HEK293 (cell line): ENCODE measurements at regions not wholly inside any gene's neighbourhood (a gene's known extent, or its start where the extent isn't known, plus 50 kb on each side); places are given as distances from the start of the nearest gene placed in this dataset.

Source experiments
- CTCF ChIA-PET: fragments of 350-600 bp; formaldehyde crosslinking; extraction: SDS; loops from one replicate; lab custom pipeline; 2021; ENCODE audit warnings: antibody characterized with exemption; lab: Yijun Ruan, JAX
- POLR2A ChIA-PET: fragments of 300-600 bp; formaldehyde crosslinking; extraction: SDS; loops from one replicate; lab custom pipeline; 2020; ENCODE audit warnings: antibody characterized with exemption, inconsistent platforms; lab: Yijun Ruan, JAX
- H3K27ac ChIP-seq: fragments of 200-500 bp; sonication (Bioruptor generic); 2 replicates; pipeline ENCODE4 v1.5.1; 2014; ENCODE audit warnings: low read depth, low read length, control low read depth, inconsistent platforms; ENCODE audit errors: extremely low read depth
- H3K36me3 ChIP-seq, 2 experiments: fragments of 200-500 bp in 1 of 2; sonication (Bioruptor generic) in 1 of 2; 1 replicate in 1 of 2; 2 replicates in 1 of 2; pipeline ENCODE4 v1.5.1; 2014 to 2017; ENCODE audit warnings: inconsistent platforms in 2 of 2, low read length in 2 of 2; ENCODE audit not compliant: control insufficient read depth in 2 of 2, insufficient read depth in 1 of 2
- H3K4me1 ChIP-seq: fragments of 200-500 bp; sonication (Bioruptor generic); 2 replicates; pipeline ENCODE4 v1.5.1; 2014; ENCODE audit warnings: mild to moderate bottlenecking, low read length, inconsistent platforms; ENCODE audit not compliant: control insufficient read depth, insufficient read depth
- H3K4me3 ChIP-seq: 2 replicates; pipeline ENCODE4 v1.5.1; 2011; ENCODE audit warnings: low read depth, mild to moderate bottlenecking, control low read depth, low read length, moderate library complexity
- H3K9me3 ChIP-seq: fragments of 200-500 bp; sonication (Bioruptor generic); 2 replicates; pipeline ENCODE4 v1.5.1; 2014; ENCODE audit warnings: low read depth, low read length, inconsistent platforms; ENCODE audit not compliant: control insufficient read depth, insufficient read depth
- BCL11B ChIP-seq: fragments of 450-650 bp; formaldehyde crosslinking; IDR thresholded peaks from 2 replicates; pipeline ENCODE4 v1.5.1; 2016; ENCODE audit warnings: low read depth, missing biosample characterization, missing genetic modification characterization
- CTCF ChIP-seq: fragments of 450-650 bp; formaldehyde crosslinking; IDR thresholded peaks from 2 replicates; pipeline ENCODE4 v1.5.1; 2016; ENCODE audit warnings: missing biosample characterization, missing genetic modification characterization
- HOXC10 ChIP-seq: sonication (generic); formaldehyde crosslinking; IDR thresholded peaks from 2 replicates; pipeline ENCODE4 v1.8.1; 2023; ENCODE audit warnings: mild to moderate bottlenecking, missing genetic modification reagents
- IKZF3 ChIP-seq: fragments of 450-650 bp; IDR thresholded peaks from 2 replicates; pipeline ENCODE4 v1.5.0; 2018; ENCODE audit warnings: missing biosample characterization, mild to moderate bottlenecking, missing genetic modification characterization, moderate library complexity
- INSM2 ChIP-seq: fragments of 450-650 bp; formaldehyde crosslinking; IDR thresholded peaks from 2 replicates; pipeline ENCODE4 v1.5.1; 2016; ENCODE audit warnings: missing biosample characterization, missing genetic modification characterization
- PBX3 ChIP-seq: sonication (generic); formaldehyde crosslinking; IDR thresholded peaks from 2 replicates; pipeline ENCODE4 v1.8.1; 2022; ENCODE audit warnings: mild to moderate bottlenecking, moderate library complexity, missing genetic modification reagents
- PRDM10 ChIP-seq: fragments of 450-650 bp; formaldehyde crosslinking; IDR thresholded peaks from 2 replicates; pipeline ENCODE4 v1.5.1; 2016; ENCODE audit warnings: missing biosample characterization, missing genetic modification characterization
- SCRT2 ChIP-seq: fragments of 450-650 bp; formaldehyde crosslinking; IDR thresholded peaks from 2 replicates; pipeline ENCODE4 v1.5.1; 2016; ENCODE audit warnings: missing biosample characterization, missing genetic modification characterization
- SP3 ChIP-seq: fragments of 450-650 bp; formaldehyde crosslinking; IDR thresholded peaks from 2 replicates; pipeline ENCODE4 v1.5.1; 2016; ENCODE audit warnings: missing biosample characterization, missing genetic modification characterization
- YY2 ChIP-seq: fragments of 450-650 bp; formaldehyde crosslinking; IDR thresholded peaks from 2 replicates; pipeline ENCODE4 v1.5.1; 2016; ENCODE audit warnings: missing biosample characterization, missing genetic modification characterization
- ZNF133 ChIP-seq: fragments of 450-650 bp; formaldehyde crosslinking; IDR thresholded peaks from 2 replicates; pipeline ENCODE4 v1.5.1; 2016; ENCODE audit warnings: missing biosample characterization, missing genetic modification characterization
- ZNF274 ChIP-seq, 2 experiments: fragments of 200-500 bp in 1 of 2; fragments of 450-650 bp in 1 of 2; sonication (Bioruptor generic) in 1 of 2; formaldehyde crosslinking in 1 of 2; IDR thresholded peaks; 2 replicates each; pipeline versions ENCODE4 v1.5.1 to v1.6.1; 2014 to 2016; ENCODE audit warnings: borderline replicate concordance in 1 of 2, inconsistent platforms in 1 of 2, low read length in 1 of 2, missing biosample characterization in 1 of 2, missing genetic modification characterization in 1 of 2
- ZNF350 ChIP-seq: fragments of 450-650 bp; formaldehyde crosslinking; IDR thresholded peaks from 2 replicates; pipeline ENCODE4 v1.5.0; 2017; ENCODE audit warnings: missing biosample characterization, mild to moderate bottlenecking, missing genetic modification characterization
- ZNF366 ChIP-seq: fragments of 450-650 bp; formaldehyde crosslinking; conservative IDR thresholded peaks from 2 replicates; pipeline ENCODE4 v1.5.1; 2016; ENCODE audit warnings: missing biosample characterization, missing genetic modification characterization
- ZNF391 ChIP-seq: fragments of 450-650 bp; formaldehyde crosslinking; IDR thresholded peaks from 2 replicates; pipeline ENCODE4 v1.5.1; 2016; ENCODE audit warnings: low read depth, missing biosample characterization, missing genetic modification characterization, borderline replicate concordance
- ZNF585B ChIP-seq: fragments of 450-650 bp; formaldehyde crosslinking; IDR thresholded peaks from 2 replicates; pipeline ENCODE4 v1.5.1; 2016; ENCODE audit warnings: missing biosample characterization, missing genetic modification characterization
- ZNF76 ChIP-seq: fragments of 450-650 bp; formaldehyde crosslinking; IDR thresholded peaks from 2 replicates; pipeline ENCODE4; 2016; ENCODE audit warnings: low read depth, missing biosample characterization, missing genetic modification characterization, borderline replicate concordance
- ZNF830 ChIP-seq: fragments of 450-650 bp; IDR thresholded peaks from 2 replicates; pipeline ENCODE4 v1.5.0; 2018; ENCODE audit warnings: missing biosample characterization, missing genetic modification characterization, low read depth, mild to moderate bottlenecking, moderate library complexity
- ZNF843 ChIP-seq: fragments of 450-650 bp; formaldehyde crosslinking; IDR thresholded peaks from 2 replicates; pipeline ENCODE4 v1.5.1; 2016; ENCODE audit warnings: missing biosample characterization, missing genetic modification characterization
- TF ChIP-seq, protein P1 (sequence below): fragments of 450-650 bp; IDR thresholded peaks from 2 replicates; pipeline ENCODE4 v1.5.1; 2018; ENCODE audit warnings: missing biosample characterization, missing genetic modification characterization

GRCh38 chr5:52481201-52481600, 306.5 kb upstream of the ITGA1 start:
- TF ChIP-seq ZNF133 (tag by site-specific recombination) = no peak
- no peak for TF ChIP-seq SP3 (tag by site-specific recombination)
- TF ChIP-seq BCL11B = no peak
- TF ChIP-seq SCRT2 (tag by site-specific recombination) = no peak
- Histone ChIP-seq H3K4me1 (no peaks in the 10 kb centered on the region), H3K36me3 (no peaks in the 10 kb centered on the region), H3K27ac (no peak overlapping the region), H3K9me3 (no peaks in the 10 kb centered on the region), H3K4me3 (no peak overlapping the region)
- ChIA-PET POLR2A (no interaction called here), CTCF (no interaction called here)

DNA sequence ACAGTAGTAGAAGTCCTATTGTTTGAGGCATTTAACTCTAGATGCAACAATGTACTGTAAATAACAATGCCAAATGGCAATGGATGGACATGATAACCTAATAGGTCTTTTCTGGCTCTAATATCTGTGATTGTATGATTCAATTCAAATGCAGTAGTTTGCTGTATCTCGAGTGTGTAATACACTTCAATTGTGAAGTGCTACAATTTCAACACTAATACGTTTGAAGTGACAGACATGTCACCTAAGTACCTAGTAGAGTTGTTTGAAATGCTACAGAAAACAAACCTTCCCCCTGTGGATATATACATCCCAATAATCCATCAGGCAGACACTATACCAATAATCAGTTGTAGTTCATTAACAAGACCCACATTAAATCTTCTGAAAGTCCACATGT, 305.9 kb upstream of the ITGA1 start:
- Histone ChIP-seq H3K4me1 (no peaks in the 10 kb centered on the region), H3K27ac (no peak overlapping the region), H3K4me3 (no peak overlapping the region), H3K9me3 (no peaks in the 10 kb centered on the region), H3K36me3 (no peaks in the 10 kb centered on the region)
- POLR2A ChIA-PET = no interaction called here
- CTCF ChIA-PET = no interaction called here
- no peak for TF ChIP-seq ZNF843 (tag by site-specific recombination)
- TF ChIP-seq INSM2 (tag by site-specific recombination) = no peak
- TF ChIP-seq PRDM10 (tag by site-specific recombination) = no peak
- TF ChIP-seq ZNF830 (tag by site-specific recombination) = no peak
- TF ChIP-seq ZNF366 (tag by site-specific recombination) = no peak
- no peak for TF ChIP-seq ZNF585B (tag by site-specific recombination)
- TF ChIP-seq HOXC10 (CRISPR knock-in tag) = no peak
- TF ChIP-seq IKZF3 (tag by site-specific recombination) = no peak
- TF ChIP-seq ZNF350 = no peak
- TF ChIP-seq, protein P1, sequence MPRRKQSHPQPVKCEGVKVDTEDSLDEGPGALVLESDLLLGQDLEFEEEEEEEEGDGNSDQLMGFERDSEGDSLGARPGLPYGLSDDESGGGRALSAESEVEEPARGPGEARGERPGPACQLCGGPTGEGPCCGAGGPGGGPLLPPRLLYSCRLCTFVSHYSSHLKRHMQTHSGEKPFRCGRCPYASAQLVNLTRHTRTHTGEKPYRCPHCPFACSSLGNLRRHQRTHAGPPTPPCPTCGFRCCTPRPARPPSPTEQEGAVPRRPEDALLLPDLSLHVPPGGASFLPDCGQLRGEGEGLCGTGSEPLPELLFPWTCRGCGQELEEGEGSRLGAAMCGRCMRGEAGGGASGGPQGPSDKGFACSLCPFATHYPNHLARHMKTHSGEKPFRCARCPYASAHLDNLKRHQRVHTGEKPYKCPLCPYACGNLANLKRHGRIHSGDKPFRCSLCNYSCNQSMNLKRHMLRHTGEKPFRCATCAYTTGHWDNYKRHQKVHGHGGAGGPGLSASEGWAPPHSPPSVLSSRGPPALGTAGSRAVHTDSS (tag by site-specific recombination) = no peak
- TF ChIP-seq ZNF391 (tag by site-specific recombination) = no peak

DNA sequence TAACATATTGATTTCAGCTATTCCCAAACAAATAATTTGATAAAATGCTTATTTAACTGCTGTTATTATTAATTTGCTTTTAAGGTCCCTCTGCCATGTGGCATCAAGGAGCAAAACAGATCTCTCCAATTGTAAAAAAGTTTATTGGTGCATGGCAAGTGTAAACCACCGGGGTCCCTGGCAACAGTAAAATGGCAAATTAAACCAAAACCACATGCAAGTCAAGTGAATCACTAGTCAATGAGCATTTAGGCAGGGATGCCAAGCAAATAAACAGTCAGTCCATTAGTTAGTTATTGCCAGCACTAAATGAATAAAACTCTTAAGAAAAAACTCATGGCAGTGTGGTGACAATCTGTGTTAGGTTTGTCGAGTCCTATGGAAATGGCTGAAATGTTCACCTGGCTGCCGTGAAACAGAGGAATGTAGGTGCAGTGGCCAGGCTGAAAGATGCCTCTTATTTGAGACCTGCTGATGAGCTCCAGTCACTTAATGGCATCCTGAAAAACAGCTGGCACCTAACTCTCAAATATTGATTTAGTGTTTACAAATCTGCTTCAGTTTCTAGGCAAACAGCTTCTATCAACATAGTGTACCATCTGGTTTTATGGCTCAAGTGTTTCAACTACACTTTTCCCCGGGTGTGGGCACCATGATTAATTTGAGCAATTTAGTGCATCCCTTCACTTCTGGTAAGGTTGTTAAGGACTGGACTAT, 296.5 kb upstream of the ITGA1 start:
- no peak overlapping the region for H3K27ac ChIP-seq
- ChIA-PET POLR2A (no interaction called here), CTCF (no interaction called here)
- TF ChIP-seq PBX3 (CRISPR knock-in tag) (no peak), YY2 (tag by site-specific recombination) (no peak), ZNF274 (IDR thresholded peaks at IDR 0.05; ENCODE audit: low read length) (no peak), ZNF274 (tag by site-specific recombination; IDR thresholded peaks at IDR 0.05; ENCODE audit: borderline replicate concordance) (no peak), CTCF (no peak), ZNF76 (no peak)

More for the DNA sequence above, 296.5 kb upstream of the ITGA1 start:
- no peaks in the 10 kb centered on the region for H3K36me3 ChIP-seq
- no peaks in the 10 kb centered on the region for H3K4me1 ChIP-seq
- no peaks in the 10 kb centered on the region for H3K9me3 ChIP-seq
- H3K4me3 ChIP-seq = no peak overlapping the region
